Stimulated activated CD4-positive, alpha-beta T cell treated with anti-CD3 and anti-CD28 coated beads, Interleukin-1b, Interleukin-23, amount 100 ng/mL, for 24 hours (primary cell): ENCODE measurements at regions not wholly inside any gene's neighbourhood (a gene's known extent, or its start where the extent isn't known, plus 50 kb on each side); places are given as distances from the start of the nearest gene placed in this dataset.
A peak's percentile ranks its signal among the peaks of the same experiment; 100 is the strongest.
"Not testable (repeated sequence)": the region's sequence is repeated elsewhere in the genome, so short reads cannot be mapped to it uniquely, and the experiment has no call there.

Experiments
- DNase-seq, 4 experiments: peaks; one replicate each; pipeline ENCODE4 v3.0.0-alpha.2; 2020; ENCODE audit warnings: low read depth in 4 of 4, low spot score in 1 of 4

- peak in 3 of 4 experiments; percentile 10 to 25 (median 16) for DNase-seq
Measured at GRCh38 chr17:20896153-20896649, 146.6 kb downstream of the USP22 start.

GRCh38 chr17:20898726-20899125, 144.1 kb downstream of the USP22 start:
- DNase-seq: not testable (repeated sequence)

- DNase-seq: not testable (repeated sequence)
Measured at GRCh38 chr17:20902496-20902895, 140.3 kb downstream of the USP22 start.

DNA sequence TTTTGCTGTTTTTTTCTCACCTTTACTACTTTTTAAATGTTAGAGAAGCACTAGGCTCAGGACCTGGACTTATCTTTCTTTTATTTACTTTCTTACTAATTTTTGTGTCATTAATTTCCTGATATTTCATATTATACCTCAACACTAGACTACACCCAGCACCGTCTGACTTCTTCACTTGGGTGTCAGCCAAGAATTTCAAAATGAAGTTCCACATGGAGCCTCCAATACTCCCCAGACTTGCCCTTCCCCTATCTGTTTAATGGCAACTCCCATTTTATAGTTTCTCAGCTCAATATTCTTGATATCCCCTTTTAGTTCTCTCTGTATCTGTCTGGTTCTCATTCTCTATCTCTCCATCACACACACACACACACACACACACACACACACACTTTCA, 139.3 kb downstream of the USP22 start:
- DNase-seq: not testable (repeated sequence)

GRCh38 chr17:20908313-20909267, 134.2 kb downstream of the USP22 start:
- peak; percentile 29 to 74 (median 68) for DNase-seq

DNA sequence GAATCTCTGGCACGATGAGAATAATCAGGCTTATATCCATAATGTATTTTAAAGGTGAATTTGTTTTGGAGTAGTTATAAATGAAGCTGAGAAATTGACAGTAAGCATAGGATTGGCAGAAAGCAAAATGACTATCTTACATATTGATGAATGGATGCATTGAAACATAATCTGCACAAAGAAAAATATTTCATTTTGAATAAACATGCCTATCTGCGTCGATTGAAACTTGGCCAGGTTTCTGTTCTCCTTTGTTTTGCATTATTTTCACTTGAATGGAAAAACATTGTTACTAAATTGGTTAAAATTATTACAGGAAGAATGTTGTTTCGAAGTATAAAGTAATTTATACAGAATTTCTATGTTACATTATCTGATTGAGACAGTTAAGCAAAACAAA, 128.2 kb downstream of the USP22 start:
- no peak for DNase-seq

DNA sequence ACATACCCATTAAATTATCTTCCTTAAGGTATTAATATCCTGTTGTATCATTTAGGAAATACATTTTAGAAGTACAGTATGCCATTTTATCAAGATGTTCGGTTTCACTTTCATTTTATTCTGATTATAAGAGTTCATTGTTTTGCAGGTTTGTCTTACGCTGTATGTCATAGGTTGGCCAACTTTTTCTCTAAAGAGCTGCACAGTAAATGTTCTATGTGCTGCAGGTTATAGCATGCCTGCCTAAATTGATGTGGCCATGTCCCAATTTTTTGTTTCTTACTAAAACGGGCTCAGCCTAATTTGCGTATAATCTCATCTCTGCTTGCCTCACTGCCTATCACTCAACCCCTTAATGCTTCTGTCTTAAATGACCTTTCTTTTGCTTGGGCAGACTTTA, 126.4 kb downstream of the USP22 start:
- no peak for DNase-seq

GRCh38 chr17:20917610-20918306, 125.1 kb downstream of the USP22 start:
- DNase-seq: not testable (repeated sequence)

- DNase-seq: no peak
Measured at GRCh38 chr17:20920095-20920814, 122.6 kb downstream of the USP22 start.

DNA sequence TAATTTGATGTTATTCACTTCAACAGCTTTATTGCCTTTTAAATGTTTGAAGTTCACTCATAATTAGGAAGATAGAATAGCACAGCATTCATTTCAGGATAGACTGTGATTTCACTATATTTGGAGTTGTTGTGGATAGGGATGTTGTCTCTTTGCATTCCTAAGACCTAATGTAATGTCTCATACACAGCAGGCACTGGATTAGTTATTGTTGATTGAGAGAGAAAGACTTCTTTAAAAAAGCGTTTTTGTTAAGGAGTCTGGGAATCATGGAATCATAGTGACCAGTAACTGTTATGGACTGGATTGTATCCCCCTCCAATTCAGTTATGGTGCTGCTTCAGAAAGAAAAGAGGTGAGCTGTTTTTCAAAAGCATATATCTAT, 122.0 kb downstream of the USP22 start:
- DNase-seq: no peak

GRCh38 chr17:20922128-20922670, 120.6 kb downstream of the USP22 start:
- DNase-seq: no peak

GRCh38 chr17:20924306-20924705, 118.5 kb downstream of the USP22 start:
- DNase-seq: no peak

GRCh38 chr17:20925091-20925490, 117.7 kb downstream of the USP22 start:
- no peak for DNase-seq

DNA sequence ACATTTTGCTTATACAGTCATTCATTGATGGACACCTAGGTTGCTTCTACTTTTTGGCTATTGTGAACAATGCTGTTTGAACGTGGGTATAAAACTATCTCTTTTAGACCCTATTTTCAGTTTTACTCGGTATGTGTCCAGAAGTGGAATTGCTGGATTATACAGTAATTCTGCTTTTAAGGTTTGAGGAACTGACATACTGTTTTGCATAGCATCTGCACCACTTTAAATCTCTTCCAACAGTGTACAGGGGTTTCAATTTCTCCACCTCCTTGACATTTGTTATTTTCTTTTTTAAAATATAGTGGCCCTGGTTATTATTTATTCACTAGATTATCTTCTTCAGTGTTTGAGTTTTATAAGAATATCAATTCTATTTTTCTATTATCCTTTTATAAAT, 116.9 kb downstream of the USP22 start:
- no peak for DNase-seq

DNA sequence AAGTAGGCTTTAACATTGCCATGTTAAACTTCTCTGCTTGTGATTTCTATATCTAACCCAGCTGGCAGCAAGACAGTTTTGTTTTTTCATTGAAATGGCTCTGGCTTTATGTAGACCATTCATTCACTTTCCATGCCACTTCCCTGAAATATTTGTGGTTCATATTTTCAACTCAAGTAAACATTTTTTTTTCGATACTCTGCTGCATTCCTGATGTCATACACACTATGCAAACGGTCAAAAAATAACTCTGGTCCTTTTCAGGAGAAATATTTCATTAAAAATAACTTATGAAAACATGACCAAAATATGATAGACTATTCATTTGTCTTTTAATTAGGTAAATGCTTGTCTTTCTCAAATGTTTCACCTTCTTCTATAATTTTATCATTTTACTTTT, 116.3 kb downstream of the USP22 start:
- no peak for DNase-seq

GRCh38 chr17:20927308-20927977, 115.4 kb downstream of the USP22 start:
- no peak for DNase-seq

GRCh38 chr17:20929334-20929733, 113.5 kb downstream of the USP22 start:
- DNase-seq: no peak

DNA sequence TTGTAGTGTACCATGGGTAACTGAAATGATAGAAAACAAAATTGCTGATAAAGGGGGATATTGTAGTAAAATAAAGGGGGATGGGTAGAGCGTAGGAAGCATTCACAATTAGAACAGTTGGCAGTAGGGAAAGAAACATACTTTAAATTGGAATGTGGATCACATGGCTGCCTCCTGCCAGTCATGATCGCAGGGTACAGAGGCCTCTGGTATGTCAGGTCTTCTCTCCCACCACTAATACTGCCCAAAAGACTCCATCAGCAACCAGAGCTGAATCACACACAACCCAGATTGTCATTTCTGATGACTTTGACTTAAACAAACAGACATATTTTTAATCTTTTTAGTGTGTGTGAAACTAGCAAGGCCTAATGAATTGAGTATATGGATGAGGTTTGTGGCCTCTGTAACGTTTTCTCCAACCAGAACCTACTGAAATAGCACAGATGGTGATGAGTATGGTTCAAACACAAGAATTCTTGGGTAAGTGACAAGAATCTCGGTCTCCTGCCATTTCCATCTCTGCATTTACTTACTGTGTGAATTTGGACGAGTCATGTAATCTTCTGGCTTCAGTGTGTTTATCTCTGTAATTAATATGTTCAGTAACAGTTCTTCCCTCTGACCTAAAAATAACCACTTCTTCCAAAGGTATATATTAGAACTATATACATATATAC, 112.6 kb downstream of the USP22 start:
- DNase-seq: no peak

GRCh38 chr17:20933040-20933439, 109.8 kb downstream of the USP22 start:
- not testable (repeated sequence) for DNase-seq

DNA sequence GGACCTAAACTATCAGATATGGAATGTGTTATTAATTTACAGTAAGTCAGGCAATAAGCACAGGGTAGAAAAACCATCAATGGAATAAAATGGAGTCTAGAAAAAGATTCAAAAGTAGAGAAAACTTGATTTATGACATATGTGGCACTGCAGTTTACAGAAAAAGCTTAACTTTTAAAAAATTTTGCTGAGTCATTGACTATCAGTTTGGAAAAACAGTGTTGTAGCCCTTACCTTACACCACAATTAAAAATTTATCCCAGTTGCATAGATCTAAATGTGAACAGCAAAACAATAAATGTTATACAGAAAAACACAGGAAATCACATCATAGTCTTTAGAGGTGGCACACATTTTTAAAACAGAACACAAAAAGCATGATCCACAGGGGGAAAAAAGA, 108.5 kb downstream of the USP22 start:
- no peak for DNase-seq
